ENCODE measurements at regions not wholly inside any gene's neighbourhood (a gene's known extent, or its start where the extent isn't known, plus 50 kb on each side); places are given as distances from the start of the nearest gene placed in this dataset.
"Not testable (repeated sequence)": the region's sequence is repeated elsewhere in the genome, so short reads cannot be mapped to it uniquely, and the experiment has no call there.

- DNase-seq (ENCODE audit: low read depth, low spot score); POLR2A ChIA-PET; H3K4me3 ChIP-seq (ENCODE audit: low read depth, low read length); H3K27me3 ChIP-seq (ENCODE audit: control insufficient read depth, insufficient read depth, low read length); H3K27ac ChIP-seq (ENCODE audit: low read depth, low read length); H3K9me3 ChIP-seq (ENCODE audit: control insufficient read depth, insufficient read depth, low read length): not testable (repeated sequence)
- CTCF ChIA-PET, result interaction anchor here (2.1 kb wide), 1 partner anchor 14 kb away, joined by 8 read pairs; no protein-coding TSS in a partner anchor
Measured at GRCh38 chr4:107772269-107772668, 52.2 kb upstream of the PAPSS1 start.

GRCh38 chr4:107774681-107775080 is 50.1 kb upstream of the SGMS2 start:
- Histone ChIP-seq H3K9me3 (ENCODE audit: control insufficient read depth, insufficient read depth, low read length) (no peaks in the 10 kb centered on the region), H3K4me3 (ENCODE audit: low read depth, low read length) (no peak overlapping the region), H3K27me3 (ENCODE audit: control insufficient read depth, insufficient read depth, low read length) (peaks cover 4% of the 10 kb centered on the region), H3K27ac (ENCODE audit: low read depth, low read length) (no peak overlapping the region)
- ChIA-PET POLR2A (no interaction called here), CTCF (interaction anchor here (0.7 to 1.2 kb wide), 2 partner anchors 16 to 42 kb away, joined by 3 to 4 read pairs; no protein-coding TSS in a partner anchor)
- TF ChIP-seq CTCF (IDR thresholded peaks at IDR 0.05; ENCODE audit: low read depth, low read length), result no peak
- DNase-seq (ENCODE audit: low read depth, low spot score), result no peak
